ENCODE measurements at regions not wholly inside any gene's neighbourhood (a gene's known extent, or its start where the extent isn't known, plus 50 kb on each side); places are given as distances from the start of the nearest gene placed in this dataset.

DNA sequence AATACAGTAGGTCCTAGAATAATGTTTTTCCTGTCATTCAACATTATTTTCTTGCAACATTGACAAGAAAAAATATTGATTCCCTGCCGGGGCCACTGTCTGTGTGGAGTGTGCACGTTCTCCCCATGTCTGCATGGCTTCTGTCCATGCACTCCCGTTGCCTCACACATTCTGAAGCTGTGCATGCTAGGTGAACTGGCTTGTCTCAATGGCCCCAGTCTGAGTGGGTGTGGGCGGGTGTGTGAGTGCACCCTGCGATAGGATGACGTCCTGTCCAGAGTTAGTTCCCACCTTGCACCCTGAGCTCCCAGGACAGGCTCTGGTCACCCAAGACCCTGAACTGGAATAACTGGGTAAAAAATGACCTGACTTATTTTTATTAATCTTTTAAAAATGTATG lies 186.1 kb downstream of the CAND1 start:
- TF ChIP-seq EZH2 (IDR thresholded peaks at IDR 0.05) (no peak), CBX3 (IDR thresholded peaks at IDR 0.05; ENCODE audit: low read depth) (no peak), ELF1 (IDR thresholded peaks at IDR 0.05; ENCODE audit: borderline replicate concordance, low read depth) (no peak), JUND (IDR thresholded peaks at IDR 0.05) (no peak), POLR2A (IDR thresholded peaks at IDR 0.05; ENCODE audit: borderline replicate concordance, extremely low read depth, insufficient read depth, insufficient read length) (no peak), CEBPB (IDR thresholded peaks at IDR 0.05; ENCODE audit: low read depth) (no peak), ZFX (IDR thresholded peaks at IDR 0.05) (no peak), MAX (IDR thresholded peaks at IDR 0.05) (no peak), EZH2phosphoT487 (IDR thresholded peaks at IDR 0.05; ENCODE audit: borderline replicate concordance) (no peak), POLR2AphosphoS5 (IDR thresholded peaks at IDR 0.05; ENCODE audit: low read depth, low read length) (no peak), SP1 (IDR thresholded peaks at IDR 0.05; ENCODE audit: low read depth) (no peak), TCF7L2 (IDR thresholded peaks at IDR 0.05; ENCODE audit: borderline replicate concordance, extremely low read depth, insufficient read depth, insufficient read length) (no peak), SIN3A (IDR thresholded peaks at IDR 0.05; ENCODE audit: low read depth) (no peak)
- TF ChIP-seq, protein P1, sequence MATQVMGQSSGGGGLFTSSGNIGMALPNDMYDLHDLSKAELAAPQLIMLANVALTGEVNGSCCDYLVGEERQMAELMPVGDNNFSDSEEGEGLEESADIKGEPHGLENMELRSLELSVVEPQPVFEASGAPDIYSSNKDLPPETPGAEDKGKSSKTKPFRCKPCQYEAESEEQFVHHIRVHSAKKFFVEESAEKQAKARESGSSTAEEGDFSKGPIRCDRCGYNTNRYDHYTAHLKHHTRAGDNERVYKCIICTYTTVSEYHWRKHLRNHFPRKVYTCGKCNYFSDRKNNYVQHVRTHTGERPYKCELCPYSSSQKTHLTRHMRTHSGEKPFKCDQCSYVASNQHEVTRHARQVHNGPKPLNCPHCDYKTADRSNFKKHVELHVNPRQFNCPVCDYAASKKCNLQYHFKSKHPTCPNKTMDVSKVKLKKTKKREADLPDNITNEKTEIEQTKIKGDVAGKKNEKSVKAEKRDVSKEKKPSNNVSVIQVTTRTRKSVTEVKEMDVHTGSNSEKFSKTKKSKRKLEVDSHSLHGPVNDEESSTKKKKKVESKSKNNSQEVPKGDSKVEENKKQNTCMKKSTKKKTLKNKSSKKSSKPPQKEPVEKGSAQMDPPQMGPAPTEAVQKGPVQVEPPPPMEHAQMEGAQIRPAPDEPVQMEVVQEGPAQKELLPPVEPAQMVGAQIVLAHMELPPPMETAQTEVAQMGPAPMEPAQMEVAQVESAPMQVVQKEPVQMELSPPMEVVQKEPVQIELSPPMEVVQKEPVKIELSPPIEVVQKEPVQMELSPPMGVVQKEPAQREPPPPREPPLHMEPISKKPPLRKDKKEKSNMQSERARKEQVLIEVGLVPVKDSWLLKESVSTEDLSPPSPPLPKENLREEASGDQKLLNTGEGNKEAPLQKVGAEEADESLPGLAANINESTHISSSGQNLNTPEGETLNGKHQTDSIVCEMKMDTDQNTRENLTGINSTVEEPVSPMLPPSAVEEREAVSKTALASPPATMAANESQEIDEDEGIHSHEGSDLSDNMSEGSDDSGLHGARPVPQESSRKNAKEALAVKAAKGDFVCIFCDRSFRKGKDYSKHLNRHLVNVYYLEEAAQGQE (IDR thresholded peaks at IDR 0.05; ENCODE audit: low read depth), result no peak
- TF ChIP-seq, protein P2, sequence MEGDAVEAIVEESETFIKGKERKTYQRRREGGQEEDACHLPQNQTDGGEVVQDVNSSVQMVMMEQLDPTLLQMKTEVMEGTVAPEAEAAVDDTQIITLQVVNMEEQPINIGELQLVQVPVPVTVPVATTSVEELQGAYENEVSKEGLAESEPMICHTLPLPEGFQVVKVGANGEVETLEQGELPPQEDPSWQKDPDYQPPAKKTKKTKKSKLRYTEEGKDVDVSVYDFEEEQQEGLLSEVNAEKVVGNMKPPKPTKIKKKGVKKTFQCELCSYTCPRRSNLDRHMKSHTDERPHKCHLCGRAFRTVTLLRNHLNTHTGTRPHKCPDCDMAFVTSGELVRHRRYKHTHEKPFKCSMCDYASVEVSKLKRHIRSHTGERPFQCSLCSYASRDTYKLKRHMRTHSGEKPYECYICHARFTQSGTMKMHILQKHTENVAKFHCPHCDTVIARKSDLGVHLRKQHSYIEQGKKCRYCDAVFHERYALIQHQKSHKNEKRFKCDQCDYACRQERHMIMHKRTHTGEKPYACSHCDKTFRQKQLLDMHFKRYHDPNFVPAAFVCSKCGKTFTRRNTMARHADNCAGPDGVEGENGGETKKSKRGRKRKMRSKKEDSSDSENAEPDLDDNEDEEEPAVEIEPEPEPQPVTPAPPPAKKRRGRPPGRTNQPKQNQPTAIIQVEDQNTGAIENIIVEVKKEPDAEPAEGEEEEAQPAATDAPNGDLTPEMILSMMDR (IDR thresholded peaks at IDR 0.05 in 2 of 3, conservative IDR thresholded peaks at IDR 0.05 in 1 of 3; ENCODE audit: borderline replicate concordance in 1 of 3, insufficient read depth in 1 of 3, low read depth in 2 of 3, low read length in 2 of 3), result no peak
- no peaks in the 10 kb centered on the region for H3K9me3 ChIP-seq (ENCODE audit: control insufficient read depth in 1 of 2, insufficient read depth in 1 of 2, low read depth in 1 of 2, low read length in 2 of 2)

More for the DNA sequence above, 186.1 kb downstream of the CAND1 start:
- ATAC-seq, result no peak
- no peaks in the 10 kb centered on the region for H3K4me1 ChIP-seq (ENCODE audit: control insufficient read depth in 1 of 2, insufficient read depth in 2 of 2, low read length in 2 of 2)
- no TSS peak for BruUV-seq (replicated peaks)
- ChIA-PET POLR2A (interaction anchor here (0.7 kb wide), 1 partner anchor 8 kb away, joined by 3 read pairs; no protein-coding TSS in a partner anchor), CTCF (no interaction called here), RAD21 (ENCODE audit: low non-redundant PET in 1 of 2, low total read pairs in 2 of 2, uncharacterized antibody in 2 of 2, unreplicated experiment in 2 of 2) (no interaction called here)
- no peak overlapping the region for H3K27ac ChIP-seq (ENCODE audit: low read depth, low read length)
- intact Hi-C loops (cut with micrococcal nuclease), result no loop called here
- H3K79me2 ChIP-seq (ENCODE audit: insufficient read depth, low read length), result no peaks in the 10 kb centered on the region
- H3K27me3 ChIP-seq (ENCODE audit: insufficient read depth, low read length), result no peaks in the 10 kb centered on the region
- no peaks in the 10 kb centered on the region for H4K20me1 ChIP-seq (ENCODE audit: insufficient read depth)
- no peaks in the 10 kb centered on the region for H3K9me2 ChIP-seq (ENCODE audit: insufficient read depth)
- DNase-seq (ENCODE audit: low read depth, low spot score), result no peak
- H2AFZ ChIP-seq (ENCODE audit: low read depth, low read length, poor library complexity, severe bottlenecking), result no peak overlapping the region
- H3K4me3 ChIP-seq (replicated peaks in 1 of 2; ENCODE audit: low read depth in 1 of 2, low read length in 2 of 2), result no peak overlapping the region
- H3K4me2 ChIP-seq (ENCODE audit: low read length), result no peak overlapping the region
- no peak overlapping the region for H3K9ac ChIP-seq (ENCODE audit: low read length)
- no peaks in the 10 kb centered on the region for H3K36me3 ChIP-seq (ENCODE audit: control insufficient read depth in 1 of 2, insufficient read depth in 2 of 2, low read length in 2 of 2)
